Stimulated activated CD8-positive, alpha-beta memory T cell treated with anti-CD3 and anti-CD28 coated beads, Interleukin-4, amount 100 ng/mL, for 48 hours (primary cell): ENCODE measurements at regions not wholly inside any gene's neighbourhood (a gene's known extent, or its start where the extent isn't known, plus 50 kb on each side); places are given as distances from the start of the nearest gene placed in this dataset.
"Not testable (repeated sequence)": the region's sequence is repeated elsewhere in the genome, so short reads cannot be mapped to it uniquely, and the experiment has no call there.

Source experiments
- DNase-seq: peaks from one replicate; pipeline ENCODE4 v3.0.0-alpha.2; 2020

DNA sequence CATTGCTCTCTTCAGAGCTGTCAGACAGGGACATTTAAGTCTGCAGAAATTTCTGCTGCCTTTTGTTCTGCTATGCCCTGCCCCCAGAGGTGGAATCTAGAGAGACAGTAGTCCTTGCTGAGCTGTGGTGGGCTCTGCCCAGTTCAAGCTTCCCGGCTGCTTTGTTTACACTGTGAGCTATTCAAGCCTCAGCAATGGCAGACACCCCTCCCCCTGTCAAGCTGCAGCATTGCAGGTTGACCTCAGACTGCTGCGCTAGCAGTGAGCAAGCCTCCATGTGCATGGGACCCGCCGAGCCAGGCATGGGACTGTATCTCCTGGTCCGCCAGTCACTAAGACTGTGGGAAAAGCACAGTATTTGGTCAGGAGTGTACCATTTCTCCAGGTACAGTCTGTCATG is 53.6 kb upstream of the MAPK10 start:
- not testable (repeated sequence) for DNase-seq

DNA sequence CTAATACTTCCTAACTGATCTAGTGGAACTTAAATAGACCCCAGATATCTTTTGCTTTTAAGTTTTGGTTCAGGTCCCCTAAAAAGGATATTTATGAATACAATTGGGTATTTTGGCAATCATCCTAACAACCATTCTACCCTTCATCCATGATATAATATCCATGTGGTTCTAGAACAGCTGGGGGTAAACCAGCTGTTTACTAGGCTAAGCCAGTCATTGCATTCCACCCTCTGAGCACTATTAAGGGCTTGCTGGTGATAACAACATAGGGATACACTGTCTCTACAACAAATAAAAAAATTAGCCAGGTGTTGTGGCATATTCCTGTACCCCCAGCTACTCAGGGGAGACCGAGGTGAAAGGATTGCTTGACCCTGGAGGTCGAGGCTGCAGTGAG is 54.8 kb upstream of the MAPK10 start:
- no peak for DNase-seq

GRCh38 chr4:86416081-86416480 is 56.2 kb upstream of the MAPK10 start:
- no peak for DNase-seq

DNA sequence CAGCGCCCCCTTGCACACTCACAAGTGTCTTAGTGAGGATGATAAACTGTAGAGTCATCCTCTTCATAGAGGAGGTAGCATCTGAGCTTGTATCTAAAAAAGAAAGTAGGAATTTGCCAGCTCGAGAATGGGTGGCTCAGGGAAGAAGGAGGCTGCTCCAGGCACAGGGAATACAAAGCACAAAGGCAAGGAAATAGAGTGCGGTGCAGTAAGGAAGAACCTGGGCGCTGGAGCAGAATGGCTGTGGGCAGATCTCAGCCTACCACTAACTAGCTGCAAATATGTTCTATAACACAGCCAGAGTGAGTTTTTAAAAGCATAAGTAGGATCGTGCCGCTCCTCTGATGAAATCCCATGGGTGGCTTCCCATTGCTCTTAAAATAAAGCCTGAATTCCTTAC is 61.6 kb upstream of the MAPK10 start:
- no peak for DNase-seq

- DNase-seq: no peak
Observed at GRCh38 chr4:86431543-86432116, 71.8 kb upstream of the MAPK10 start.

- DNase-seq: no peak
Observed at GRCh38 chr4:86432559-86433134, 72.8 kb upstream of the MAPK10 start.

DNA sequence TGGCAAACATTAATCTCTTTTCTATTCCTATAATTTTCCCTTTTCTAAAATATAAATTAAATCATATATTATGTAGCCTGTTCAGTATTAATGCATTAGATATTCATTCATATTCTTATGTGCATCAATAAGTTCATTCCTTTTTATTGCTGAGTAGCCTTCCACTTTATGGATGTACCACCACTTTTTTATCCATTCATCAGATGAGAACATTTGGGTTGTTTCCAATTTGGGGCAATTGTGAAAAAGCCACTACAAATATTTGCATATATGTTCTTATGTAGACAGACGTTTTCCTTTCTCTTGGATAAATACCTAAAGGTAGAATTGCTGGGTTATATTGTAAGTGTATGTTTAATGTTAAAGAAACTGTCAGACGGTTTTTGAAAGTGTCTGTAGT is 79.4 kb upstream of the MAPK10 start:
- DNase-seq: no peak

GRCh38 chr4:86441175-86441936 is 81.5 kb upstream of the MAPK10 start:
- DNase-seq: no peak

DNA sequence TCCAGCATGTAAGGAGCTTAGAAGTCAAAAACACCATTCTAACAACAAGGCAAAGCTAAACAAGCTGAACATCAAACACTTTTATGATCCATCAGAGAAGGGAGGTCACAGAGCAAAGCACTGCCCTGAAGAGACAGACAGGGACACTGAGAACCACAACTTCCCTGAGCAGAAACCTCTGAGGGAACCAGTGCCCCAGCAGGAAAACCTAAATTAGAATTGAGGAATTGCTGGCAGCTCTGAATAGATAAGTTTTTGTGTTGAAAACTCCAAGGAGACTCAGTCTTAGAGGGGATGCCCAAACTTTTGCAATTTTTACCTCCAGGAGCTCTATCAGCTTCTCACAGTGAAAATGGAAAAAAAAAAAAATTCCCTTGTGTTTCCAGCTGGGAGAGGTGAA is 83.0 kb upstream of the MAPK10 start:
- no peak for DNase-seq

DNA sequence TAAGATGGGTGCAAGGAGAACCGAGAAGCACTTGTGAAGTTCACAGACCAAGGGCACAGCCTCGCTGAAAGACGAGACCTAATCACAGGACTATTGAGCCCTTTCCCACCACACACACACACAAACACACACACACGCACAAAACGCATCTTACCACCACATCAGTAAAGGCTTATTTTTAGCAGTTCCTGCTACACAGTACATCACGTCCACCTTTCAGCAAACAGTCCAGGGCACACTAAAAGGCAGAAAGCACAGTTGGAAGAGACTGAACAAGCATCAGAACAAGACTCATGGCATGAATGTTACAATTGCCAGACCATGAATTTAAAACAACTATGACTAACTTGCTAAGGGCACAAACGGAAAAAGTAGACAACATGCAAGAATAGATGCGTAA is 83.6 kb upstream of the MAPK10 start:
- DNase-seq: no peak

GRCh38 chr4:86446996-86447395 is 87.1 kb upstream of the MAPK10 start:
- DNase-seq: no peak

- no peak for DNase-seq
Observed at GRCh38 chr4:86448871-86449270, 89.0 kb upstream of the MAPK10 start.

DNA sequence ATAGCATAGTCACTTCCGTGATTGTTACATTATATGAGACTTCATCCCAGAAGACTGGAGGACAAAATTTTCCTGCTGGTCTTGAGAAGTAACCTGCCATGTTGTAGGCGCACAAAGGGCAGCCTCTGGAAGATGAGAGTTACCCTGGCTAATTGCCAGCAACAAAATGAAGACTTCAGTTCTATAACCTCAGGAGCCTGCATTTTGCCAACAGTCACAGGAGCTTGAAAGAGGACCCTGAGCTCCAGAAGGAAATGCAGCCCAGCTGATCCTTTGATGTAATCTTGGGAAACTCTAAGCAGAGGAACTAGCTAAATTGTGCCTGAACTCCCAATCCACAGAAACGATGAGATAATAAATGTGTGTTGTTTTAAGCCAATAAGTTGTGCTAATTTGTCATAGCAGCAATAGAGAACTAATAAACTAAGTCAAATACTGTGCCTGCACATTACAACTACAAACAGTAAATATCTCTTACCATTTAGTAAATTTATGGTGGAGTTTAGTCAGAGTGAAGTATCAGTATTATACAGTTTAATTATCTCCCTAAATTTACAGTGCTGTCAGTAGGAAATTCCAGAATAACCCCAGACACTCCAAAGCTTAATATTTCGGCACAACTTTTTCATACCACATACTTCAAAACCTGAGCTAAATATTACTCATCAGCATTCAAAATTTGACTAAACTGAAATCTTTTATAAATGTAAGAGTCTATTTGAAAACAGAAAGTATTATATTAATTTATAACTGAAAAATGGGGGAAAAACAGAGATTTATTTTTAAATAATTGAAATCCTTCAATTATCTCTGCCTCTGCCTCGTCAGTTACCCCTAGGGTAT is 90.1 kb upstream of the MAPK10 start:
- no peak for DNase-seq

DNA sequence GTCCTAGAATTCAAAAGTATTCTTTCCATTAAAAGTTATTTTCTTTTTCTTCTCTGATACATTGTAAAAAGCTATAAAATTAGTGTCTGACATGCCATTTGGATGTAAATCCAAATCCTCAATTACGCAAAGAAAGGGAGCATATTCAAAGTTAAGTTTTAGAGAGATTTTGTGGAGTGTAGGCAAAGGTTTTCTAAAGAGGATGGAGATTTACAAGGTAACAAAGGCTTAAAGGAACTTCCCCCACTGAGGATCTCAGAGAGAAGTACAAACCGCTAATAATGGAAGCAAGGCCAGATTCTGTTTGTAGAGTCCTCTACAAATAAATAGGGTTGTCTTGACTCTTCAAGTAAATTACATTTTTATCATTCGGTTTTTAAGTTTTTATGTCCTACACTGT is 91.0 kb upstream of the MAPK10 start:
- no peak for DNase-seq

DNA sequence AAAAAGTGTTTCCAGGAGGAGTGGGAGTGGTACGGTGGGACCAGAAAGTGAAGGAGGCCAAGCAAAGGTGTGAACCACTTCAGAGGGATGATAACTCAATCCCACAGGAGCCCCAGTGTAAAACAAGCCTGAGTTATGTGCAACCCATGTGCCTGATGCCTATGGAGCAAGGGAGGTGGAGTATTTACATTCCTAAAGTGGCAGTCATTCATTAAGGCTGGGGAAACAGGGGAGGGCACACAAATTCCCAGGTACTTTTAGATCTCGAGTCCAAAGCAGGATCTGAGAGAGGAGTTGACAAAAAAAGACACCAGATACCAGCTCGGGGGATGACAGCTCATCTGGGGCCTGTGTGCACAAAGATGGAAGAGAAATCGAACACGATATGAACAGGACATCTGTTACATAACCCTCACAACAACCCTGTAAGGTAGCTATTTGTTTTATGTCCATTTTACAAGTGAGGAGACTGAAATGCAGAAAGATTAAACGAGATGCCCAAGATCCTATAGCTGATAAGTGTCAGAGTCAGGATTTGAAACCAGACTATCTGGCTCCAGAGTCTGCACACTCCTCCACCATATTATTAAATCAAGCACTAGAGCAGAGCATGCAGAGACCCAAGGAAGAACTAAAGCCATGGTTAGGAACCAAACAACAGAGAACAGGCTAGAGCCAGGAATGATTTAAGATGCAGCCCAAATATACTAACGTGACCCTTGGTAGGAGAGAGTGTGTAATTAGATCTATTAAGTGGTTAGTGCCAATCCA is 91.9 kb upstream of the MAPK10 start:
- no peak for DNase-seq

DNA sequence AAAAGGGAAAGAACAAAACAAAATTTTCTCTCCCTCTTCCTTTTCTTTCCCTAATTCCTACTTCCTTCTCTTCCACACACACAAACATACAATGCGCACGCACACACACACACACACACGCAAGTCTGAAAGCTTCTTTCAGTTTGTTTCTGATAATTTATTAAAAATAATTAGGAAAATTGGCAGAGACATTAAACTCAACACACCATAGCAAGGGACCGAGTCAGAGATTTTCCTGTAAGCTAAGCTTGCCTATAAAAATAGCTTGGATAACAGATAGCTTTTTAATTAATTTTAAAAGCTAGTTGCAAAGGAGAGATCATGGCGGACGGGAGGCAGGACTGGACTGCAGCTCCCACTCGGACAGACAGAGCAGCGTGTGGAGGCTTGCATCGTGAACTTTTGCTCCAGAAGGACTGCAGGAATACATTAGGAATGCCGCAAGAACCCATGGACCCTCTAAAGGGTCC is 92.6 kb upstream of the MAPK10 start:
- no peak for DNase-seq

DNA sequence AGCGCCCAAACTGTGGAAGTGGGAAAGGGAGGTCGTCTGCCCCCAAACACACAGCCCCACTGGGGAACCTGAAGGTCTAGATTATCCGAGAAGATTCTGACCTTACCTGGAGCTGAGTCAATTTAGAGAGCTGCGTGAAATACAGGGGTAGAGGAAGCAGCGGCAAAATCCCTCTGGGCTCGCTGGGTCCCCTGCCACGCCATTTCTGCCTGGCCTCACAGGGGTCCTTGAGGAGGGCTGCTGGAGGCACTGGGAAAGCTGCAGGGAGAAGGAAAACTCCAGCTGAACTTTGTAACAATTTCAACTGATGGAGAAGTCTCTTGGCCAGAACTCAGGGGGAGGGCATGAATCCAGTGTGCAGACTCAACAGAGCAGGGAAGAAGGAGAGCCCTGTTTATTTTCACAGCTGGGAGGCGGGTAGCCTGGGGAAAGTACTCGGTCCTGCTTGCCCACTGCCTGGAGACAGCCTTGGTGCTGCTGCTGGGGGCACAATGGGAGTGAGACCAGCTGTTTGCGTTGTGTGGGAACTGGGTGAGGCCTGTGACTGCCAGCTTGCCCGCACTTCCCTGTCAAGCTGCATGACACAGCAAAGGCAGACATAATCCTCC is 93.2 kb upstream of the MAPK10 start:
- DNase-seq: no peak

DNA sequence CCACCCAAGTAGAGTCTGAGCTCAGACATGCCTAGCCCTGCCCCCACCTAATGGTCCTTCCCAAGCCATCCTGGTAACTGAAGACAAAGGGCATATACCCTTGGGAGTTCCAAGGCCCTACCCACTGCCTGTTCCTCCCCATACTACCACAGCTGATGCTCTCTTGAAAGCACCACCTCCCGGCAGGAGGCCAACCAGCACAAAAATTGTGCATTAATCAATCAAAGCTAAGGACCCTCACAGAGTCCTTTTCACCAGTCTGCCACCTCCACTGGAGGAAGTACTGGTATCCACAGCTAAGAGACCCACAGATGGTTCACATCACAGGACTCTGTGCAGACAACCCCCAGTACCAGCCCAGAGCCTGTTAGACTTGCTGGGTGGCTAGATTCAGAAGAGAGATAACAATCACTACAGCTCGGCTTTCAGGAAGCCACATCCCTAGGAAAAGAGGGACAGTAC is 93.8 kb upstream of the MAPK10 start:
- not testable (repeated sequence) for DNase-seq

- no peak for DNase-seq
Observed at GRCh38 chr4:86461849-86462248, 102.0 kb upstream of the MAPK10 start.

- DNase-seq: no peak
Observed at GRCh38 chr4:86472377-86473019, 112.6 kb upstream of the MAPK10 start.

GRCh38 chr4:86478151-86478550 is 116.0 kb upstream of the PTPN13 start:
- DNase-seq: not testable (repeated sequence)

DNA sequence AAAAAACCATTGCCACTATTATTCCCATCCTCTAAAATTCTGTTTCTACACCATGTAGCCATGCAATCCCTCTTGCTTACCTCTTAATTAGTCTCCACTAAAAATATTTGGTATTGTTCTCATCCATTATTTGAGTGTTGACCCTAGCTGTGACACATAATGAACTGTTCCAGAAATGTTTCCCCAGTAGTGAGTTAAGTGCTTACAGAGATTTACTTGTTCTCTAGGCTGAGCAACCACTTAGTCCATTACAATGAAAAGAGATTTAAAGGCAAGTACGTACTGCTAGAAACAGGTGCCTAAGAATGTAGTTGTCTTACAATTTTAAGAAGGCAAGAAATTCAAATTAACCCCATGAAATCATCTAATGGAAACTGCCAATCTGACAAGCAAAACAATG is 112.7 kb upstream of the PTPN13 start:
- DNase-seq: no peak
